DMS114 treated with DMSO at 0.1 percent for 48 hours (cell line): ENCODE measurements at regions not wholly inside any gene's neighbourhood (a gene's known extent, or its start where the extent isn't known, plus 50 kb on each side); places are given as distances from the start of the nearest gene placed in this dataset.

Source experiments
- DNase-seq: peaks from one replicate; lab custom pipeline; 2025; ENCODE audit not compliant: unreplicated experiment; lab: John Stamatoyannopoulos, UW

DNA sequence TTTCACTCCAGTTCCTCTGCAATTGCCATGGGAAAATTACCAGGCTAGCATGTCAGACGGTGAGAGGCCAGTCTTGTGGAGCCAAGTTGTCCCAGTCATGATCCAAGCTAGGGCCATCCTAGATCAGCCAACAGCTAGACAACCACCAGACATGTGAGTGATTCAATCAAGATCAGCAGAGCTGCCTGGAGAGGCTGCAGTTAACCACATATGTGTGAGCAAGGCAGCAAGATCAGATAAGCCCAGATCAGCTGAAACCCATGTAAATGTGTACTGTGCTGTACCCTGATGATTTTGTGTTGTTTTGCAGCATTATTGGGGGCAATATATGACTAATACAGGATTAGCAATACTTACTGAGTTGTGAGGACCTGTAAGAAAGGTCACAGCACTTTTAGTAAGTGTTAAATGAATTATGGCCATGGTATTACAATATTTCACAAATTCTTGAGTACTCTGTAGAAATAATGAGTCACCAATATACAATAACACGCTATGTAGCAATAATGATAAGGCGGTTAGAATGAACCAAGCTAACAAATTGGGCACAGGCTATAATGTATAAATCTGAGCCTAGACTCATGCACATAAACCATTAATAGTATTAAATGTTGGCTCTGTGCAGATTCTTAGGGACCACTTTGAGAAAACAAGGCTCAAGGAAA is 91.4 kb downstream of the SUDS3 start:
- DNase-seq = no peak

DNA sequence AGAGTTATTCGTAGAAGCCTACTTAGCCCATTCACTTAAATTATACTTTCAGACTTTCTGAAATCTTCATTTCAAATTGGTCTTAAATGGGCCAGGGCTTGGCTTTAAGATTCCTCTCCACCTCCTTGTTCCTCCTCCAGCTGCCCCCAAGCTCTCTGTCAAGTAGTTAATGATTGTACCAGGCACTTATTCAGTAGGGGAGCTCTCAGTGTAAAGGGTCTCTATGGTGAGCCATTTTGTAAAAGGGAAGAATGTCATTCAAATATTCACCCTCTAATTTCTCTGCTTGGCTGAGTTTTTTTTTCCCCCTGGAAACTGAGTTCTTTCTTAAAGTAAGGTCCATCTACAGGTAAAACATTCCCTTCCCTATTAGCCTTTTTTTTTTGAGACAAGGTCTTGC is 96.6 kb downstream of the SUDS3 start:
- no peak for DNase-seq

DNA sequence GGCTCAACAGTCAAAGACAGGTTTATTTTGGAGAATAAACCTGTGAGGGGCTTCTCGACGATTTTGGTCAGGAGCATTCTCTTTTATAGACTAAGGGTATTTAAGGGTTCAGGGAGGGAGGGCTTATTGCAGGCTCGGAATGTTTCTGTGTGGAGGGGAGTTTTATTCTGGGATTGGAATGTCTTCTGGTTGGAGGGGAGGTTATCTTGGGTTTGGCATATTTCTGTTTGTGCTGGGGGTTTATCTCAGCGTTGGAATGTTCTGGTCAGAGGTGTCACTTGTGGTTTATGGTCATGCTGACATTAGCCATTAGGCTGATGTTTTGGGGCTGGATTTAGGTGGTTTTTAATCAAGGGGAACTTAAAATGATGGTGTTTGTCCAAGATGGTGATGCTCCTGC is 103.9 kb downstream of the SUDS3 start:
- no peak for DNase-seq

DNA sequence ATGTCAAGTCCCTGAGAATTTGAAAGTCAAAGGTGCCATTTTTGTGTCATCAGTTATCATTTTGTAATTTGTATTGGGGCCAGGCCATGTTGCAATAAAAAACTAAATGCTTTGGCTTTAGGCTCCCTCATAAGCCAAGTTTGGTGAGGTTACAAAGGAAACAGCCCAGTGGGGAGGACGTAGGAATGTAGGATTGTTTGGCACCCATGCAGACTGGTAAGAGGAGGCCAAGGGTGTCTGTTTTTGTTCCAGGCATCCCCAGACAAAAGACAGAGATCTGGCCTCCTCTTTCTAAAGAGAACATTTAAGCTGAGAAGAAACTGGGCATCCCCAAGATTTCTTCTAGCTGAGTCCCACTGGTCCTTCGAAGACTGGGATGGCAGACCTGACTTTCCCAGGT is 111.7 kb downstream of the SUDS3 start:
- no peak for DNase-seq

DNA sequence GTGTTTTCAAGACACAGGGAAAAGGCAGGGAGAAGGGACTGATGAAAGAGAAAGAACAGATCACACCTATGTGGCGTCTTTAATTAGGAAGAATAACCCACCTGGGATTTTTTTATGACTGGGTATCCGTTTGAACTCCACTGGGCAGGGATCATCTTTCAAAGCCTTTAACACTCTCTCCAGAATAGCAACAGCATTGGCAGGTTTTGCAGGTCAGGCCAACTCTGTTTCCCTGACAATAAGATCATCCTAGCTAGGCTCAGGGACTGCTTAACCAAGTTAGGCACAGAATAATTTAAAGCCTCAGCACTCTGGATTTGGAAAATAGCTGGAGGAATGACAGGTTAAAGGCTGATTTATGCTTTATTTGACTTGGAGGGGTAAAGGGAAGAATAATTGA is 117.6 kb downstream of the SUDS3 start:
- DNase-seq = no peak

DNA sequence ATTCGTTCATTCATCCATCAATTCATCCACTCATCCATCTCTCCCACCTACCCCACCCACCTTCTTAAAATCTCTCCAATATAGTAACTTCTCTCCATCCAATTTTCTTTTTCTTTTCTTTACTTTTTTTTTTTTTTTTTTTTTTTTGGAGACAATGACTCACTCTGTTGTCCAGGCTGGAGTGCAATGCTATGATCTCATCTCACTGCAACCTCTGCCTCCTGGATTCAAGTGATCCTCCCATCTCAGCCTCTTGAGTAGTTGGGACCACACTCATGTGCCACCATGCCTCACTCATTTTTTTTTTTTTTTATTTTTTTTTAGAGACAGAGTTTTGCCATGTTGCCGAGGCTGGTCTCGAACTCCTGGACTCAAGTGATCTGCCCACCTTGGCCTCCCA is 118.4 kb downstream of the SUDS3 start:
- DNase-seq = no peak

DNA sequence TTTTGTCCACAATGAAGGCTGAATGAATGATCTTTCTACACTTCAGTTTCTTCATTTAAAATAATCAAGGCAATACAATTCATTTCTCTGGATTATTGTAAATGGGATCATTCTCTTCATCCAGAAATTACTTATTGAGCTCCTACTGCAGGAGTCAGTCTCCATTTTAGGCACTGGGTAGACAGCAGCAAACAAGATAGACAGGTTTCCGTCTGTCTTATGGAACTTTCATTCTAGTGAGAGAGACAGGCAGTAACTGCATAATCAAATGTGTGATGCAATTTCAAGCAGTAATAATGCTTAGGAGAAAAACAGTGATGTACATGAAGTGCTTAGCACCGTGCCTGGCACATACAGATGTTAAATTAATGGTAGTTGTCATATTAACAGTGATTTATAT is 118.9 kb downstream of the SUDS3 start:
- DNase-seq = no peak

DNA sequence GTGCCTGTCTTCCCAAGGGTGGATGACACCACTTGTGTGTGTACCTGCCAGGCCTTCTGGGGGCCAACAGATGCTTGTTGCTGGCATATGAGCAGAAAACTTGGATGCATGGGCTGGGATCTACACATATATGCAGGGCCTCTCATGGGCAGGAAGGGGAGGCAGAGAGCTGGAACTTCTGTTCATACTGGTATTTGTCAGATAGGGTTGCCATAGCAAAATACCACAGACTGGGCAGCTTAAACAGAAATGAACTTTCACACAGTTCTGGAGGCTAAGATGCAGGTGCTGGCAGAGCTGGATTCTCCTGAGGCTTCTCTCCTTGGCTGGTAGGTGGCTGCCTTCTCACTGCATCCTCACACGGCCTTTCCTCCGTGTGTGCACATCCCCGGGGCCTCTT is 121.8 kb downstream of the SUDS3 start:
- no peak for DNase-seq

DNA sequence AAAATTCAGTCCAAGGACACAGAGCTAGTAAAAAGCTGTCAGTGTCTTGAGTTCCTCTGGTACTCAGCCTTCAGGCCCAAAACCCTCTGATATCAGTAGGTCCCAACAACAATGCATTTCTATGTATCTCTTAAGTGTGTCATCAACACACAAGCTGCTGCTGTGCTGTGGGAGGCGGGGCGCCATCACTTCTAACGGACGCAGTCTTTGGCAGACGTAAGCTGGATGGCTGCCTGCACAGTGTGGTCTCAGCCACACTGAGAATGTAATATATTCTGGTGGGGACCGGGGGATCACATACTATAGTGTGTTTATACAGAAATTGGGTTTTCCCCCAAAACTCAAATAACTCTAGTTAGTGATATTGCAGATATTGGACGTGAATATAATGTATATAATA is 123.9 kb downstream of the SUDS3 start:
- DNase-seq = no peak

DNA sequence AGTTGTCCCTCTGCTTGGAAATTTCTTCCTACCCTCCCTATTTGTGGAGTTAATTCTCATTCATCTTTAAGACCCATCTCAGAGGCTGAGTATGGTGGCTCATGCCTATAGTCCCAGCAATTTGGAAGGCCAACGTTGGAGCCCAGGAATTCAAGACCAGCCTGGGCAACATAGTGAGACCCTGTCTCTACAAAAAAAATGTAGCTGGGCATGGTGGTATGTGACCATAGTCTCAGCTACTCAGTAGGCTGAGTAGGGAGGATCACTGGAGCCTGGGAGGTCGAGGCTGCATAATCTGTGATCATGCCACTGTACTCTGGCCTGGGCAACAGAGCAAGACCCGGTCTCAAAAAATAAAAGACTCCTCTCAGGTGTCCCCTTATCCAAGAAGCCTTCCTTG is 125.1 kb downstream of the SUDS3 start:
- no peak for DNase-seq

DNA sequence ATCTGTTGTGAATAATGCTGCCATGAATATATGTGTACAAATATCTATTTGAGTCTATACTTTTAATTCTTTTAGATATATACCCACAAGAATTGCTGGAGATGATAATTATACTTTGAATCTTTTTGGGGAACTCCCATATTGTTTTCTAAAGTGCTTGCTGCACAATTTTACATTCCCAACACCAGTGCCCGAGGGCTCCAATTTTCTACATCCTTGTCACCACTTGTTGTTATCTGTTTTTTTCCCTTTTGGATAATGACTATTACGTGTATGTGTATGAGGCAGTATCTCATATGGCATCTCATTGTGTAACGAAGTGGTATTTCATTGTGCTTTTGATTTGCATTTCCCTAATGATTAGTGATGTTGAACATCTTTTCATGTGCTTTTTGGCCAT is 127.1 kb downstream of the SUDS3 start:
- DNase-seq = no peak

DNA sequence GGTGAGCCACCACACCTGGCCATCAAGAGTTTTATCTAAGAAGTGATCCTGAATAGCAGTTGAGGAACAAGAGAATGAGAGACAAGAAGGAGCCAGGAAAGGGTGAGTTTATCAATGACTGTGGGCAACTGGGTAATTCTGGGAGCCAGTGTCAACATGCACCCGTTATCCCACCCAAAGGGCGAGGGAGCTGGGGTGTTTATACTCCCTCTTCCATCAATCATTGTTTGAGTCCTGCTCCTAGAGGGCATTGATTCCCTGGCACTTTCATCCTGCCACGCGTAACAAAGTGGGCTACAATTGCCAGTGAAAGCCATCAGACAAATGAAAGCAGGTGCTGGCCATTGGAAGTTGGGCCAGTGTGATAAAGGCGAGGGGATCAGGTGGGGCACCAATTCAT is 136.3 kb downstream of the SUDS3 start:
- no peak for DNase-seq

DNA sequence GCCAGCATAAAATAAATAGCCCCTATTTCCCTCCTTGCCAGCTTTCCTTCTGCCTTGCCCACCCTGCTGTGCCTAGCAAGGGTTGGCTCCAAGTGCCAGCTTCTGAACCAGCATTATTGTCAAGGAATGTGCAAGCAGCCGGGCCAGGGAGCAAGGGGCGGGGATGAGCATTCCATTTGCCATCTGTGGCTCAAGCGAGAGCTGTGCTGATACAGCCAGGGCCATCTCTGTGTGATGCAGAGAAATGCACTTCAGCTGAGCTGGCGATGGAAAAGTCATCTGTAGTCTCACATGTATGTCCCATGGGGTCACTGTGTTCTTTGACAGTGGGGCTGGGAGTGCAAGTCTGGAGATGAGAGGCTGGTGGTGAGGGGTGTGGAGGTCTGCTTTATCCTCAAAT is 137.3 kb downstream of the SUDS3 start:
- no peak for DNase-seq

DNA sequence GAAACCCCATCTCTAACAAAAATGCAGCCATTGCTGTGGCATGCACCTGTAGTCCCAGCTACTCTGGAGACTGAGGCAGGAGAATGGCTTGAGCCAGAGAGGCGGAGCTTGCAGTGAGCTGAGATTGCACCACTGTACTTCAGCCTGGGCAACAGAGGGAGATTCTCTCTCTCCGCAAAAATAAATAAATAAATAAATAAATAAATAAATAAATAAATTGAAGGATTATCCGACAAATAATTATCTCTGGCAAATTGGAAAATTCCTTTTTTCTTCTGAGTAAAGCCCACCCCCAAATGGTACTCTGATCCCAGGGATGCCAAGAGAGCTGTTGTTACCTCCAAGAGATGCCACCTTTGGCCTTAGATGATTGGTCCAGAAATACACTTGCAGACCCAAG is 137.9 kb downstream of the SUDS3 start:
- DNase-seq = no peak

DNA sequence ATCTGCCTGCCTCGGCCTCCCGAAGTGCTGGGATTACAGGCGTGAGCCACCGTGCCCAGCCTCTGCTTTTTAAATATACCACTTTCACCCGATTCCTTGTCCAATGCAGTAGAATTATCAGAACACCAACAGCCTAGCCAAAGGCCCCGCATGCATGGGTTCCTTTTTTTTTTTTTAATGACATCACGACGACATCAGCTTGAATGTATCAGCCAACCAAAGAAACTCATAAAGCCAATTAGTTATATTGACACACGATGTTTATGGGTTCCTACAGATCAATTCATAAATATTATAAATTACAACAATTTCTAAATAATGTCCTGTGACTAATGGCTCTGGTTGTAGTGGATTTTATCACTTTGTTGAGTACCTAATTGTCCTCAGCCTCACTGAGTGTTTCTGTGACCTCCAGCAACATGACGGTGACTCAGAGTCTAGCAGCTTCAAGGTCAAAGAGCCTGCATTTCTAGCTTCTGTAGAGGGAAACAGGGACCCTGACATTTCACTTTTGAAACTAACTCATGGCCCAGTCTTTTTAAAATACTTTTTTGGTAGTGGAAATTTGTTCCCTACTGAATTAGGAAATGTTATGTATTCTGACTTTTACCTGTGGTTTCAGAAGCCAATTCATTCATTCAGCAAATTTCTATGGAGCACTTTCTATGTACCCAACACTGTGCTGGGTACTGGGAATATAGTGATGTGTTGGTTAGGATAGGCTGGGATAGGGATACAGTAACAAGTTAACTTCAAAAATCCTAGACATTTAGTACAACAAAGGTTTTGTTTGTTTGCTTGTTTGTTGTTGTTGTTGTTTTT is 144.1 kb downstream of the SUDS3 start:
- no peak for DNase-seq

DNA sequence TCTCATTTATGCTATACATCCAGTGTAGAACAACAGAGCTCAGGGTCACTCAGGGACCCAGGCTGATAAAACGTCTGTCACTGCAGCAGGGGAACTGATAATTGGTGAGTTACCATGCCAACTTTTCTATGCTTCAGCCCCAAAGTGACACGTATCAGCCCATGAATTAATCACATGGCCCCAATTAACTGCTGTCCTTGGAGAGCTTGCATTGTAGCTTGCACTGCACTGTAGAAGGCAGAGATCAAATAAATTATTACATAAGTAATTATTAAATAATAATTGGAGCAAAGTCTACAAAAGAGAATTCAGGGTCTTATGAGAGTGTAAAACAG is 144.6 kb downstream of the SUDS3 start:
- no peak for DNase-seq

DNA sequence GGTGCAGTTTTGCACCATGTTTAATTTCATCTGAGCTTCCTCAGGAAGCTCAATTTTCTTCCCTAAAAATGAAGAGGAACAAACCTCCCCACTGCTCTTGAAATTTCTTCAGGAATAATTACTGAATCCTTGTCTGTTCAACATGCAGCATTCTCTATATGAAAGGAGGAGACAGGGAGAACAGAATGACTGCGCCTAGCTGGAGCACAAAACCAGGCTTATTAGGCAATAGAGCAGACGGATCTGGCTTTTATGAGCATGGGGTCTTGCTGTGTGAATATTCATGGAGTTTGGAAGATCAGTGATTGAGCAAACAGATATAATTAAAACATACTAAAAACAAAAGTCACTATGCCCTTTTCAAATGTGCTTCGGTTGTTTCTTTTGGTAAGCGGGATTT is 148.1 kb downstream of the SUDS3 start:
- DNase-seq = no peak

DNA sequence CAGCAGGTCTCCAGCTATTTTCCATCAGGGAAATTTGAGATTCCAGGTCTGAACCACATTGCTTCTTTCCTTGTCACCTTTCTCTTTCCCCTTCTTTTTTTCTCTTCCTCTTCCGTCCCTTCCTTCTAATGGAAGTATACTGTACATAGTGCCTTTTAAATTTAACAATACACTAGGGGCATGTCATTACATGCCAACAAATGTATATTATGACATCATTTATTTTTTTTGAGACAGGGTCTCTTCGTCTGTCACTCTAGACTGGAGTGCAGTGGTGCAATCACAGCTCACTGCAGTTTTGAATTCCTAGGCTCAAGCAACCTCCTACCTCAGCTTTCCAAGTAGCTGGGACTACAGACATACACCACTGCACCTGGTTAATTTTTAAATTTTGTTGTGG is 148.9 kb downstream of the SUDS3 start:
- no peak for DNase-seq

DNA sequence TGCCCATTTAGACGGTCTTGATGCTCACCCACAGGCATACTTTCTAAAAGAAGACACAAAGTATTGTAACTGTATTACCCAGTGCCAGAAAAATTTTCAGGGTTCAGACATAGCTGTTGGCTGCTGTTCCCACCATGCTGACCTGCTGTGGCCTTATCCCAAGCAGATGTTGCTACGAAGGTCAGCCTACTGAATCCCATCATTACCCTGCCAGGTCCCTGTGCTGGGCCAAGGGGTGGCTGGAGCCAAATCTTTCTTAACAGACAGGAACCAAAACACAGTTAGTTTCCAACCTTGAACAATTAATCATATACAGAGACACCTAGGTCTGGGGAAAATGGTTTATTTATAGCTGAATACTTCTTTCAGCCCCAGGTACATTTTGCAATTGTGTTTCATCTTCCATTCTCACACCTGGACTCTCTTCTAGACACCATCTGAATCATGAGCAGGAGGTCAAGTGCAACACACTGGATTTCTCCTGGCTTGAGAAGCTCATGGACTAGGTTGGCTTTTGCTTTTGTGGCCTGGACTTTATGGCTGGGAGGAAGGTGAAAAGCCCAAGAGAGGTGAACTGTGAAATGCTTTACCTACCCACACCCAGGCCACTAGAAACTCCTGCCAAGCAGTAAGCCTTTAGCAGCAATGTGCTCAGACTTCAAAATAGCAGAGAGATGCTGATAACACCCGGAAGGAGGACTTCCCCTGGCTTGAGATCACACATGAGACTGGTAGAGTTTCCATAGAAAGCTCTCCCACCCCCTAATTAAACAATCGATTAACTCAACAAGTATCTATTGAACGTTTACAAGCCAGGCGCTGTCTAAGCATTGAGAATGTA is 150.1 kb downstream of the SUDS3 start:
- DNase-seq = no peak

DNA sequence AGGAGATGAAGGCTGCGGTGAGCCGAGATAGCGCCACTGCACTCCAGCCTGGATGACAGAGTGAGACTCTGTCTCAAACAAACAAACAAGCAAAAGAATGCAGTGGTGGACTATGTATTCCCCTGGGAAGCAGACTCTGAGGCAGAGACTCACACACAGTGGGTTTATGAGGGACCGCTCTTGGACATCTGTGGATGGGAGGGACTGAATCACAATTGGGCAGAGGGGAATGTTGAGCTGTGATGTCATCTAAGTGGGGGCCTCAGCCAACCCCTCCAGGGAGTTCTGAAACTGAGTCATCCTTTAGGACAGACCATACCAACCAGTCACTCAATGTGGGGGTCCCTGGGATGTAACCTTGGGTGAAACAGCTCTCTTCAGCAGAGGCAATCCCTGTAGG is 151.0 kb downstream of the SUDS3 start:
- no peak for DNase-seq

DNA sequence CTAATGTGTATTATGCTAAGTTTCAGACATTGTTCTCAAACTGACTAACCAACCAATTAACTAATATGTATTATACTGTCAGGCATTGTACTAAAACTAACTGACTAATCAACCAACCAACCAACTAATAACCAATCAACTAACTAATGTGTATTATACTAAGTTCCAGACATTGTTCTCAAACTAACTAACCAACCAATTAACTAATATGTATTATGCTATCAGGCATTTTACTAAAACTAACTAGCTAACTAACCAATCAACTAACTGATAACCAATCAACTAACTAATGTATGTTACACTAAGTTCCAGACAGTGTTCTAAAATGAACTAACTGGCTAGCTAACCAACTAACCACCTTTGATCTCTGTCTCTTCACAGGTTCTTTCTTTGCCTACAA is 152.3 kb downstream of the SUDS3 start:
- no peak for DNase-seq

DNA sequence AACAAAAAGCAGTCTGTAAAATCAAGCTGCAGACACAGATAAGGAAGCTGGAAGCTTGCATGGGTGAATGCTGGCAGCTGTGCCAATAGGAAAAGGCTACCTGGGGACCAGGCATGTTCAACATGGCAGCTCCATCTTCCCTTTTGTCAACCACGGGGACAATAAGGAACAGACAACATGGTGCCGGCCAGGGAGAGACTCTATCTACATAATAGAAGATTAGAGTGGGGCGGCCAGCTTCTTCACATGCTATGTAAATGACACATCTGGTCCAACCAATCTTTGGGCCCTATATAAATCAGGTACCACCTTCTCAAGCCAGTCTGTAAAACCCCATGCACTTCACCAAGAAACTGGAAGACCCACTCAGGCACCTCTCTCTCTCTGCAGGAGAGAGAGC is 157.6 kb downstream of the SUDS3 start:
- DNase-seq = no peak
